IMR-90 (cell line): ENCODE measurements at regions not wholly inside any gene's neighbourhood (a gene's known extent, or its start where the extent isn't known, plus 50 kb on each side); places are given as distances from the start of the nearest gene placed in this dataset.

Experiments
- BHLHE40 ChIP-seq: fragments of 150-350 bp; IDR thresholded peaks from 2 replicates; pipeline ENCODE4 v1.6.1; 2016; ENCODE audit warnings: mild to moderate bottlenecking, low read depth, low read length
- CHD1 ChIP-seq: IDR thresholded peaks from 2 replicates; pipeline ENCODE4 v1.6.1; 2012; ENCODE audit warnings: low read depth, low read length, improper control_type of control experiment
- CTCF ChIP-seq: conservative IDR thresholded peaks from 2 replicates; pipeline ENCODE4 v1.5.1; 2012; ENCODE audit warnings: mild to moderate bottlenecking, low read depth, low read length, improper control_type of control experiment
- FOS ChIP-seq: fragments of 150-350 bp; IDR thresholded peaks from 2 replicates; pipeline ENCODE4 v1.6.1; 2016; ENCODE audit warnings: low read depth, low read length
- MAFK ChIP-seq: IDR thresholded peaks from 2 replicates; pipeline ENCODE4 v1.6.1; 2012; ENCODE audit warnings: low read depth, low read length, improper control_type of control experiment
- MXI1 ChIP-seq: IDR thresholded peaks from 2 replicates; pipeline ENCODE4 v1.6.1; 2012; ENCODE audit warnings: low read depth, mild to moderate bottlenecking, low read length, moderate library complexity, borderline replicate concordance
- POLR2A ChIP-seq: IDR thresholded peaks from 2 replicates; pipeline ENCODE4 v1.6.1; 2012; ENCODE audit warnings: mild to moderate bottlenecking, low read depth, low read length
- RAD21 ChIP-seq: IDR thresholded peaks from 2 replicates; pipeline ENCODE4 v1.6.1; 2012; ENCODE audit warnings: low read length, improper control_type of control experiment
- RCOR1 ChIP-seq: IDR thresholded peaks from 2 replicates; pipeline ENCODE4 v1.6.1; 2012; ENCODE audit warnings: mild to moderate bottlenecking, low read length, improper control_type of control experiment; ENCODE audit not compliant: insufficient replicate concordance
- RFX5 ChIP-seq: IDR thresholded peaks from 2 replicates; pipeline ENCODE4 v1.8.0; 2012; ENCODE audit warnings: low read depth, mild to moderate bottlenecking, low read length, moderate library complexity
- SMC3 ChIP-seq: fragments of 150-350 bp; IDR thresholded peaks from 2 replicates; pipeline ENCODE4 v1.6.1; 2016; ENCODE audit warnings: low read depth, mild to moderate bottlenecking, antibody characterized with exemption, low read length, moderate library complexity
- USF2 ChIP-seq: fragments of 150-350 bp; IDR thresholded peaks from 2 replicates; pipeline ENCODE4 v1.6.1; 2017; ENCODE audit warnings: mild to moderate bottlenecking, antibody characterized with exemption, low read length, low read depth

GRCh38 chr6:169368200-169368599, 114.6 kb upstream of the THBS2 start:
- TF ChIP-seq CTCF (no peak), FOS (no peak), MAFK (no peak), POLR2A (no peak), RFX5 (no peak), BHLHE40 (no peak), USF2 (no peak), CHD1 (no peak), RAD21 (no peak), SMC3 (no peak), MXI1 (no peak), RCOR1 (no peak)
